Glutamatergic neuron (in vitro differentiated cells): ENCODE measurements at regions not wholly inside any gene's neighbourhood (a gene's known extent, or its start where the extent isn't known, plus 50 kb on each side); places are given as distances from the start of the nearest gene placed in this dataset.
A peak's percentile ranks its signal among the peaks of the same experiment; 100 is the strongest.

Experiments used
- DNase-seq: peaks from one replicate; pipeline ENCODE4 v3.0.0; 2022
- H3K27ac Mint-ChIP-seq: one replicate; pipeline ENCODE4 v1.8.0; 2020; ENCODE audit warnings: mild to moderate bottlenecking, mixed read lengths, inconsistent platforms; ENCODE audit not compliant: unreplicated experiment
- H3K27me3 Mint-ChIP-seq: one replicate; pipeline ENCODE4 v1.8.0; 2020; ENCODE audit warnings: mild to moderate bottlenecking, moderate library complexity, mixed read lengths, inconsistent platforms; ENCODE audit not compliant: unreplicated experiment
- H3K36me3 Mint-ChIP-seq: one replicate; pipeline ENCODE4 v1.8.0; 2020; ENCODE audit warnings: mild to moderate bottlenecking, mixed read lengths, inconsistent platforms; ENCODE audit not compliant: unreplicated experiment
- H3K4me1 Mint-ChIP-seq: one replicate; pipeline ENCODE4 v1.8.0; 2020; ENCODE audit warnings: mild to moderate bottlenecking, low read depth, mixed read lengths, inconsistent platforms; ENCODE audit not compliant: unreplicated experiment
- H3K4me3 Mint-ChIP-seq: one replicate; pipeline ENCODE4 v1.8.0; 2020; ENCODE audit warnings: mild to moderate bottlenecking, mixed read lengths, inconsistent platforms; ENCODE audit not compliant: unreplicated experiment
- H3K9me3 Mint-ChIP-seq: one replicate; pipeline ENCODE4 v1.8.0; 2020; ENCODE audit warnings: mild to moderate bottlenecking, moderate library complexity, mixed read lengths, inconsistent platforms; ENCODE audit not compliant: unreplicated experiment
- TF ChIP-seq, protein P1 (sequence below): fragments of 200-600 bp; sonication (generic); IDR thresholded peaks from one replicate; pipeline ENCODE4 v1.5.0; 2021; ENCODE audit not compliant: partially characterized antibody, unreplicated experiment

GRCh38 chr4:167622481-167623240, 388.4 kb upstream of the SPOCK3 start:
- Mint-ChIP-seq H3K4me1 (no peaks in the 10 kb centered on the region), H3K4me3 (no peak overlapping the region), H3K27ac (no peak overlapping the region), H3K9me3 (peaks cover 2% of the 10 kb centered on the region), H3K27me3 (peaks cover 5% of the 10 kb centered on the region), H3K36me3 (no peaks in the 10 kb centered on the region)
- TF ChIP-seq, protein P1, sequence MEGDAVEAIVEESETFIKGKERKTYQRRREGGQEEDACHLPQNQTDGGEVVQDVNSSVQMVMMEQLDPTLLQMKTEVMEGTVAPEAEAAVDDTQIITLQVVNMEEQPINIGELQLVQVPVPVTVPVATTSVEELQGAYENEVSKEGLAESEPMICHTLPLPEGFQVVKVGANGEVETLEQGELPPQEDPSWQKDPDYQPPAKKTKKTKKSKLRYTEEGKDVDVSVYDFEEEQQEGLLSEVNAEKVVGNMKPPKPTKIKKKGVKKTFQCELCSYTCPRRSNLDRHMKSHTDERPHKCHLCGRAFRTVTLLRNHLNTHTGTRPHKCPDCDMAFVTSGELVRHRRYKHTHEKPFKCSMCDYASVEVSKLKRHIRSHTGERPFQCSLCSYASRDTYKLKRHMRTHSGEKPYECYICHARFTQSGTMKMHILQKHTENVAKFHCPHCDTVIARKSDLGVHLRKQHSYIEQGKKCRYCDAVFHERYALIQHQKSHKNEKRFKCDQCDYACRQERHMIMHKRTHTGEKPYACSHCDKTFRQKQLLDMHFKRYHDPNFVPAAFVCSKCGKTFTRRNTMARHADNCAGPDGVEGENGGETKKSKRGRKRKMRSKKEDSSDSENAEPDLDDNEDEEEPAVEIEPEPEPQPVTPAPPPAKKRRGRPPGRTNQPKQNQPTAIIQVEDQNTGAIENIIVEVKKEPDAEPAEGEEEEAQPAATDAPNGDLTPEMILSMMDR, result peak; percentile 85
- peak; percentile 83 for DNase-seq

DNA sequence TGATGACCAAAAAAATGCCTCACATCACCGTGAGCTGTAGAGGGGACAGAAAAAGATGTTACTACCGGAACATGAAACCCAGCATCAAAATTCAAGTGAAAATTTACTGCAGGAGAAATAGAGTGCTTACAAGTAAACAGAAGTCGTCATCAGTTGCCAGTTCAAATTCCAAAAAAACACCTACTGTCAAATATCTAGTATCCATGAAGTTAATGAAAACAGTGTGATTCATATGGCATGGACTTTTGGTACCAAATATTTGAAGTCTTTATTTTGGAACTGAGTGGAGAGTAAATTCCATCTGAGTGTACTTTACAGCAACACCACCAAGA, 388.9 kb upstream of the SPOCK3 start:
- H3K9me3 Mint-ChIP-seq, result no peaks in the 10 kb centered on the region
- H3K27me3 Mint-ChIP-seq, result peaks cover 5% of the 10 kb centered on the region
- H3K4me3 Mint-ChIP-seq, result no peak overlapping the region
- H3K27ac Mint-ChIP-seq, result no peak overlapping the region
- H3K4me1 Mint-ChIP-seq, result no peaks in the 10 kb centered on the region
- TF ChIP-seq, protein P1, result no peak
- no peaks in the 10 kb centered on the region for H3K36me3 Mint-ChIP-seq
- no peak for DNase-seq

DNA sequence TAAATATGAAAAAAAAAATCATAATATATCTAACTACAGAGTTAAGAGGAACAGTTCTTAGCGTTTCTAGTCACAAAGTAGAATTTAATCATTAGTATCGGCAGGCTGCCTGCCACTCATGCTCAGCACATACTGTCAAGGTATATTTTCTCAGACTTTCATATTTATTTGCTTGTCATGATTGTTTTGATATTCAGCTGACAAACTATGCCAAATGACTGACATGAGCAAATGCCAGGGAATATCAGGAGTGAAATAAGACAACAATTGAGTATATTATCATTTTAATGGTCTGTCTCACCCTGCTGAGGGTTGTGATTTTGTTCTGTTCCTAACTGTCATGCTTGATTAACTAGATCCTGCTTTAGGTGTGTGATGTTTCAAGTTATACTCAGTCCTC, 395.0 kb upstream of the SPOCK3 start:
- no peak overlapping the region for H3K4me3 Mint-ChIP-seq
- DNase-seq, result no peak
- no peaks in the 10 kb centered on the region for H3K36me3 Mint-ChIP-seq
- H3K27me3 Mint-ChIP-seq, result no peaks in the 10 kb centered on the region
- TF ChIP-seq, protein P1, result no peak
- H3K9me3 Mint-ChIP-seq, result peaks cover 4% of the 10 kb centered on the region
- no peaks in the 10 kb centered on the region for H3K4me1 Mint-ChIP-seq
- H3K27ac Mint-ChIP-seq, result no peak overlapping the region

DNA sequence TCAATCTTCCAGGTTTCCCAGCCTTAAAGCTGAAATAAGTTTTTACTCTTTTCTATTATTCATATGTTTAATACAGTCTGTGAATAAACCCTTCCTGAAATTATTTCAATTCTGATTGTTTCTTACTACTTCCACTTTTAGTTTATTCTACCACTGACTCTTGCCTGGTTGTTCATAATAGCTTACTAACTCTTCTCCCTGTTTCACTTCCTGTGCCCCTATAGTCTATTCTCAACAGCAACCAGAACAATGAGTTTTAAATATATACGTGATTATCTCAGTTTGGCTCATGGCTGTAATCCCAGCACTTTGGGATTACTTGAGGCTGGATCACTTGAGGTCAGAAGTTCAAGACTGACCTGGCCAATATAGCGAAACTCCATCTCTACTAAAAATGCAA, 408.0 kb upstream of the SPOCK3 start:
- Mint-ChIP-seq H3K36me3 (no peaks in the 10 kb centered on the region), H3K27ac (no peak overlapping the region), H3K4me1 (no peaks in the 10 kb centered on the region), H3K4me3 (no peak overlapping the region), H3K27me3 (no peaks in the 10 kb centered on the region), H3K9me3 (no peaks in the 10 kb centered on the region)
- no peak for DNase-seq
- TF ChIP-seq, protein P1, result no peak

- no peak for DNase-seq
- Mint-ChIP-seq H3K9me3 (no peaks in the 10 kb centered on the region), H3K36me3 (no peaks in the 10 kb centered on the region), H3K4me1 (no peaks in the 10 kb centered on the region), H3K27me3 (no peaks in the 10 kb centered on the region), H3K27ac (no peak overlapping the region), H3K4me3 (no peak overlapping the region)
- TF ChIP-seq, protein P1, result no peak
Measured at GRCh38 chr4:167645358-167645757, 411.1 kb upstream of the SPOCK3 start.
